ENCODE measurements at regions not wholly inside any gene's neighbourhood (a gene's known extent, or its start where the extent isn't known, plus 50 kb on each side); places are given as distances from the start of the nearest gene placed in this dataset.

- TF ChIP-seq CTCF (IDR thresholded peaks at IDR 0.05) (no peak), POLR2A (IDR thresholded peaks at IDR 0.05) (no peak)
These were observed 87.4 kb upstream of the MSTN start for GRCh38 chr2:190149908-190150307.
